HG02884 (cell line): ENCODE measurements at regions not wholly inside any gene's neighbourhood (a gene's known extent, or its start where the extent isn't known, plus 50 kb on each side); places are given as distances from the start of the nearest gene placed in this dataset.

Experiments used
- ATAC-seq: cut with Tn5 transposase; IDR thresholded peaks from one replicate; pipeline ENCODE4 v1.9.1; 2021; ENCODE audit warnings: mild to moderate bottlenecking, moderate library complexity; ENCODE audit not compliant: unreplicated experiment

DNA sequence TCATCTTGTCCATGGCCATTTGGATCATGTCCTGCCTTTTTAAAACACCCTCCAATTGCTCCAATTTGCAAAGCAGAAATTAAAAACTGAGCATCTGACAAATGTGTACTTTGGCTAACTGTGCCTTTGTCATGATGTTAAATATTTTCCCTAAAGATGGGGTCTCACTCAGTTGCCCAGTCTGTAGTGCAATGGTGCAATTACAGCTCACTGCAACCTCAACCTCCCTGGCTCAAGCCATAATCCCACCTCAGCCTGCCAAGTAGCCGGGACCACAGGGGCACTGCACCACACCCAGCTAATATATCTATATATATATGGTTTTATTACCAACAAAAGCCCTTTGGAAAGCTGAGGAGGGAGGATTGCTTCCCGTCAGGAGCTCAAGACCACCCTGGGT is 782.7 kb downstream of the UQCRFS1 start:
- ATAC-seq = no peak

DNA sequence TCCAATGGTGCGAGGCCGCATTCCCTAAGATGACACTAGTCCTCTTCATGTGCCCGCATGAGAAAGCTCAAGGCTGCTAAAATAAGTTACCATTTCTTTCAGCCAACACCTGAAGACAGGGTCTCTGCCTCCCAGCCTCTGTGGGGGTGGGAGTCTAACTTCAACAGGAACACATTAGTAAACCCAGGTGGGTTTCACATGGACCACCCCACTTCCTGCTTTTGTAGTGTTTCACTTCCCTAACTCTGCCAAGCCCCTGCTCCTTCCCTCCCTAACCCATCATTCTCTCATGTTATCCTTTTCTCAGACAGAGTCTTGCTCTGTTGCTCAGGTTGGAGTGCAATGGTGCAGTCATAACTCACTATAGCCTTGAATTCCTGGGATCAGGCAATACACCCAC is 783.6 kb downstream of the UQCRFS1 start:
- no peak for ATAC-seq

DNA sequence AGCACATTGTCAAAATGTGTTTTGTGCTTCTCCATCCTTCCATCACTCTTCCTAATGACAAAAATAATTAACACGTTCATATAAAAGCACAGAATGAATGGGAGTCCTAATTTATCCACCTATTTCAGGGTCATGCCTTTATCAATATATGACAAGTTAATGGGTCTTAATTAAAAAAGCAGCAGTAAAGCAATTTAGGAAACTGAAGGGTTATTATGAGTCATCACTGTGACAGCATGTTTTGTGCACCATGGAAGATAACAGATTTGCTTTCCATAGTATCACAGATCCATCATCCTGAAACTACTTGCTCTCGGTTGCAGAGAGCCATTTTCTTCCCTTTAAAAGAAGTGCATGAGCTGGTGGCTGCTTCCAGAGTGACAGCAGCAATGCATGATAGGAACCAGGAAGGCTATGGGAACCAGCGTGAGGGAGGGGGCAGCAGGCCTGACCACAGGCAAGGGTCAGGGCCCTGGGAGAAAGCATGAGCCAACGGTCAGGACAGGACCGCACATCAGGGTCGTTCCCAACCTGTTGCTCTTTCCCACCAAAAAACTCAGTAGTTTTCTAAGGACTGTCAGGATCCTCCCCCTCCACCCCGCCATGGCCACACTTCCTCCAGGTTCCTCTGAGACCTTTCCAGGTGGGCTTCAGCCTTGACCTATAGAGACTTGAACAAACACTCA is 784.1 kb downstream of the UQCRFS1 start:
- no peak for ATAC-seq

DNA sequence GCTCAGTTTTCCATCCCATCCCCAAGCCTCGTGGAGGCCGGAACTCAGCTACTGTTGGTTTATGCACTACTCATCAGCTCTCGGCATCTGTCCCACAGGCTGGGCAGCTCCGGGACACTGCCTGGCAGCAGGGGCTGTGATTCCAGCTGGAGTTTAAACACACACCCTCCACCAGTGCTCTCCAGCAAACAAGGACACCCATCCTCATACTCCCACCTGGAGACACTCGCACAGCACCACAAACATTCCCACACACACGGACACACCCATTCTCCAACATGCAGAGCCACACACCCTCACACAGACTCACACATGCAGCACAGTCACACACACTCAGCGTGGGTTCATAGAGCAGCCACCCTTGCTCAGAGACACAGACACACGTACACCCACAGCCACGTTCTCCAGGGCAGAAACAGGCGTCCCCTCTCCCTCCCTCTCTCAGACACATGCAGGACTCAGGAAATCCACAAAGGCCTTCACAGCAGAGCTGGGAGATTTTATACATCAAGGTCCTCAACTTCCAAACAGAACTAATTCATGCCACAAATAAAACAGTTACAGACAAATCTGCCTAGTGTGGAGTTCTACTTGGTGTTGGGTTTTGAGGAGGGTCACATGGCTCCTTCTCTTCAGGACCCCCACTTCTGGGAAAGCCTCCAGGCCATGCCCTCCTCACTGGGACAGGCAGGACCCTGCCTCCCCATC is 785.4 kb downstream of the UQCRFS1 start:
- no peak for ATAC-seq

DNA sequence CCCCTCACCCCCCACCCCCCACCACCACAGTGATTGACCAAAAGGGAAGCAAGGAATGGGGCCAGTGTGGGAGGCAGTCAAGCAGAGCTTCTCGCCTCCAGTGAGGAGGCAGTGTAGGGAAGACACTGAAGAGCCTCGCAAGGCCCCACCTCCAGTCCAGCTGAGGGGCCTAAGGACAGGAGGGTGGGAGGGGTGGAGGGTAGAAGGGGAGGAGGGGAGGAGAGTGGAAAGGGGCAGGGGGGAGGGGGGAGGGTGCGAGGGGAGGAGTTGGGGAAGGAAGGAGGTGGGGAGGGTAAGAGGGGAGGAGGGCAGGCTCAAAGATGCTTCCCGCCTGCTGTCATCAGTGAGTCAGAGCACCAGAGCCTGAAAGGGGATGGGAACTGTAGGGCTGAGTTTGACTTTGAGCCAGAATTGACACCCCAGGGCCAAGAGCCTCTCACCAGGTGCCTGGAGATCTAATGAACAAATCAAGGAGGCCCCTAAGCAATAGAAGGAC is 786.2 kb downstream of the UQCRFS1 start:
- ATAC-seq = no peak

DNA sequence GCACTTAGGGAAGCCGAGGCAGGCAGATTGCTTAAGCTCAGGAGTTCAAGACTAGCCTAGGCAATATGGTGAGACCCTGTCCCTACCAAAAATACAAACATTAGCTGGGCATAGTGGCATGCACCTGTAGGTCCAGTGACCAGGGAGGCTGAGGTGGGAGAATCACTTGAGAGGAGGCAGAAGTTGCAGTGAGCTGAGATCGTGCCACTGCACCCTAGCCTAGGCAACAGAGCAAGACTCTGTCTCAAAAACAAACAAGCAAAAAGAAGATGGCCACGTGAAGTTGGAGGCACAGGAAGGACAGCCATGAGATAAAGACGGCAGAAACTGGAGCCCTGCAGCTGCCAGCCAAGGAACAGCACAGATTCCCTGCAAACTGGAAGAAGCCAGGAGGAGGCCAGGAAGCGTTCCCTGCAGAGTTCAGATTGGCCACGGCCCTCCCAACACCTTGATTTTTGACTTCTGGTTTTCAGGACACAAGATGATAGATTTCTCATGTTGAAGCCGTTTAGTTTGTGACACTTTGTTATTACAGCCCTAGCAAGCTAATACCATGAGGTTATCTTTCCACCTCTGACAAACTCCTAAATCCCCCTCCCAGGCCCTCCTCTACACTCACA is 786.7 kb downstream of the UQCRFS1 start:
- ATAC-seq = no peak

DNA sequence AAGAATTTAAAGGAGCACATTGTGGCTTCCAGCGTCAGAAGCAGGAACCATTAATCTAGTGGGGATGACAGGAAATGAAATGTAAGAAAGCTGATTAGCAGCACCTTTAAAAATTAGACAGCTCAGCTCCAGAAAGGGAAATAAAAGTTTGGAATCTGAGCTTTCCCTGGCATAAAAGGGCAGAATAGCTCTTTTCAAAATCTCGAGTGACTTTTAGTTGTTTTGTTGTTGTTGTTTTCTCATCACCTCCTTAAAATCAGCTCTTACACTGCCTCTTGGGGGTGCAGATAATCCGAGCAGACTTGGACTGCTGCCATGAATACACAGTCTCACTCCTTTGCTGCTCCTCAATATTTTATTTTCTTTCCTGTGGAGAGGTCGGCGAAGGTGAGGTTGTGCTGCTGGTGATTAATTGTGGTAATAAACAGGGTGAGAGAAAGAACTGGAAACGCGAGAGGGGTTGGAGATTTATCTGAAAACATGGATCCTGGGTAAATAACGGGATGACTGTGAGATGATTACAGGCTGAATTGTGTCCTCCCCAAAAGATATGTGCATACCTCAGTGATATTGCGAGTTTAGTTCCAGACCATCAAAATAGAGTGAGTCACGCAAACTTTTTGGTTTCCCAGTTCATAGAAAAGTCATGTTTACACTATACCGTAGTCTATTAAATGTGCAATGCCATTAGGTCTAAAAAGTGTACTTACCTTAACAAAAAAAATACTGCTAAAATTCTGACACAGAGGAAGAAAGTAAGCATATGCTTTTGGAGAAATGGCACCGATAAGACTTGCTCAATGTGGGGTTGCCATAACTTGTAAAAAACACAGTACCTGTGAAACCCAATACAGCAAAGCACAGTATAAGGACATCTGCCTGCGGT is 787.7 kb downstream of the UQCRFS1 start:
- ATAC-seq = no peak

DNA sequence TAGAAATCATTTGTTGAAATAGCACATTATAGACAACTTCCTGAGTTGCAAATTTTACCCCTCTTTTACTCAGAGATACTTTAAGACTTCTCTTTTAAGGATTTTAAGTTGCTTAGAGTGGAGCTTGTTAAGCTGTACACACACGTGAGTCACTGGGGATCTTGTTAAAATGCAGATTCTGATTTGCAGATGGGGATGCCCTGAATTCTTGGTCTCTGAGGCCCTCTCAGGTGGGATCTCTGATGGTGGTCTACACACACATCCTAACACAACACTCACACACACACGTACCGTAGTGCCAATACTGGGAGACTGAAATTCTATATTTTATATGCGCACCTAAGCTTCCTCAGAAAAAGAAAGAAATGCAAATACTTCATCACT is 788.3 kb downstream of the UQCRFS1 start:
- no peak for ATAC-seq

DNA sequence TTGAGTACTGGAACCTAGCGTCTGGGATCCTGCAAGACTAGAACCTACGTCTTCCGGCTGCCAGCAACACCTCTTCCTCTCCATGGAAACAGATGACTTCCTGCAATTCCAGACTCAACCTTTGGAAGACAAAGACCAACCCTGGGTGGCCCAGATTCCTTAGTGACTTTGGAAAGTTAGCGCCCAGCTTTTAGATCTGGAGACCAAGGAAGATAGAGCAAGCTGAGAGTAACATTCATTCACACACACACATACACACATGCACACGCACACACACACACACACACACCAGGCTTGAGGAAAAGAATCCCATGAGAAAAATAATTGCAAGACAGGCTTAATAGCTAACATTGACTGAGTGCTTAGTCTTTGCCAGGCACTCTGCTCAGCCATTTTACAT is 788.9 kb downstream of the UQCRFS1 start:
- no peak for ATAC-seq

DNA sequence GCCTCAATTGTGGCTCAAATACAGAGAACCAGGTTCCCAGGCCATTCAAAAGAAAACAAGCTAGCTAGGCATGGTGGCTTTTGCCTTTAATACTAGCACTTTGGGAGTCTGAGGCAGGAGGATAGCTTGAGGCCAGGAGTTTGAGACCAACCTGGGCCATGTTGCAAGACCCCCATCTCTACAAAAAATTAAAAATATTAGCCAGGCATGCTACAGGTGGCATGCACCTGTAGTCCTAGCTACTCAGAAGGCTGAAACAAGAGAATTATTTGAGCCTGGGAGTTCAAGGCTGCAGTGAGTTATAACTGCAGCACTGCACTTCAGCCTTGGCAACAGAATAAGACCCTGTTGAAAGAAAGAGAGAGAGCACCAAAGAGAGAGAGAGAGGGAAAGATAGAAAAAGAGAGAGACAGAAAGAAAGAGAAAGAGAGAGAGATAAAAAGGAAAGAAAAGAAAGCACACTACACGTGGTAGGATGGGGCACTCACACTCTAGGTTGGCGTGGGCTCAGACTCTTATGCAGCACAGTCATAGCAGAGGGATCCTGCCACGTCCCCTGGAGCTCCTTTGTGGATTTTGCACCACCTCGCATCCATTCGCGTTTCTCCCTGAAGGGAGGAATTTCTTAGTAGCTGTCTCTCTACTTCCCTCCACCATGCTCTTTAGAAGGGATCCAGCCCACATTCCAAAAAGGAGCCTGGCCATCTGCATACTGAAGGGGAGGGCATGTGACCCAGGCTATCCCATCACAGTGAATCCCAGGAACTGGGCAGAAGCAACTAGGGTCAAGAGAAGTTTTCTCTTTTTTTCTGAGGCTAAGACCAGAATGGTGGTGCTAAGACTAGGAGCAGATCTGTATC is 789.9 kb downstream of the UQCRFS1 start:
- no peak for ATAC-seq

DNA sequence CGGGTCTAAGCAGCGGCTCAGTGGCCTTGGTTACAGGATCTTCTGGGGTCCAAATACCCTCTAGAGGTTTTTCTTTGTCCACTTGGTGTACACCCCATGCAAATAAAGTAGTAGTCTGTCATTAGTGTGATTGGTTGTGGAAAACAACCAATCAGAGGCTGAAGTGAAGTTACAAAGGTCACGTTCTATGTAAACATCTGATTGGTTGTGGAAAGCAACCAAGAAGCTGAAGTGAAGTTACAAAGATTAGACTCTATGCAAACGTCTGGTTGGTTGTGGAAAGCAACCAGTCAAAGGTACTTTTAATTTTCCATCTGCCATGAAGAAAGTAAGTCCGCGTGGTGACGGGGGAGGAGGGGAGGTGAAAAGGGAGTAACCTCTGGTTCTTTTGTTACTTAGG is 790.9 kb downstream of the UQCRFS1 start:
- no peak for ATAC-seq

DNA sequence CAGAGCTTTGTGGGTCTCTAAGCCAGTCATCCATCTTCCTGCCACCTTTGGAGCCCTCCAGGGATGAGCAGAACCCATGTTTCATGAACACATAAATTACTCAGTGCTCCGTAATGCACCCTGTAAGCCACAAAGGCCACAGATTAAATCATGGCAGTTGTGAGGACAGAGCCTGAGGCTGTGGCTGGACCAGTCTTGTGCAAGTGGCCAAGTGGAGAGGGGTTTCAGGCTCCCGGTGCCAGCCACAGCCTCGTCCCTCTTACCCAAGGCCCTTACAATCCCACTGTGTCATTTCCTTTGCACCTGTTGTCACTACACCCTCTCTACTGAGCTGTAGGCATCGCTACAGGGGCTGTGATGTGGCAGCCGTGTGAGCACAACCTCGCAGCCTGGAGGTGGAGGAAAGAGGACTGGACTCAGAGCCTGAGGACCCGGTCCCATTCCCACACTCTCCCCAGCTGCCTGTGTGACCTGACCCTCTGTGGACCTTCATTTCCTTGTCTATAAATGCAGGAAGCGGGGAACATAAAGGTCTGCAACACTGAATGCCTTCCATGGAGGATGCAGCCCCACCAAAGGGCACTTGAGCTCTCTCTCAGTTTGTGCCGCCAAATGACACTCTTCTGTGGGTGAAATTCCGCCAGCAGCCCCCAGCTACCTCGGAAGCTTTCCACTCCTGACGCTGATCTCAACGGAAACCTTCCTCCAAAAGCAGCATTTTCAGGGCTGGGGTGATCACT is 792.0 kb downstream of the UQCRFS1 start:
- ATAC-seq = no peak

DNA sequence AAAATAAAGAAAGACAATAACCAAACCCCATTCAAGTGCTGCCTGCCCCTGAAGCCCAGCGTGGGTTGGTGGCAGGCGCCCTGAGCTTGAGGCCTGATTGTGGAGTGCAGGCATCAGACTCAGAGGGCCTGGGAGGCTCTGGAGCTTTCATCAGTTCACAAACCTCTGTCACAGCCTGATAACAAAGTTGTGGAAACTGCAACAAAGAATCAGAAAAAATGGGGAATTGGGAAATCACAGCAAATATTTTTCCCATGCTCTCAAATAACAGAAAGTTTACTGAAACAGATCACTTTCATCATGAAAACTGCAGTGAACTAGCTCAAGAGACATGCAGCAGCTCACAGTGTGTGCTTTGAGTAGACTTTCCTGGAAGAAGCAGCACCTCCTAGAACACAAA is 793.6 kb downstream of the UQCRFS1 start:
- ATAC-seq = no peak

DNA sequence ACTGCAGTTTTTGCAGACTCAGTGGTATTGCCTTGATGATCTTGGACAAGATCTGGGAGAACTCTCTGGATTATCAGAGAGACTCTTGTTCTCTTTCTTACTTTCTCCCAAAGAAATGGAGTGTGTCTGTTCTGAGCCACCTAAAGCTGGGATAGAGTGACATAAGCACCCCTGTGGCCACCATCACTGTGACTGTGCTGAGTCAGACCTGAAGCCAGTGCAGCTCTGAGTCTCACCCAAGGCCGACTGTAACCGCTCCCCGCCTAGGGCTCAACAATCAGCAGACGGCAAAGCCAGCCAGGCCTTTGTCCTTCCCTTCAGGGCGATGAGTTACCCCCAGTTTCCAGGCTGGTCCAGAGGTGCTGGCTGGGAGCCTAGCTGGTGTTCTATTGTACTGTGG is 795.6 kb downstream of the UQCRFS1 start:
- ATAC-seq = no peak

DNA sequence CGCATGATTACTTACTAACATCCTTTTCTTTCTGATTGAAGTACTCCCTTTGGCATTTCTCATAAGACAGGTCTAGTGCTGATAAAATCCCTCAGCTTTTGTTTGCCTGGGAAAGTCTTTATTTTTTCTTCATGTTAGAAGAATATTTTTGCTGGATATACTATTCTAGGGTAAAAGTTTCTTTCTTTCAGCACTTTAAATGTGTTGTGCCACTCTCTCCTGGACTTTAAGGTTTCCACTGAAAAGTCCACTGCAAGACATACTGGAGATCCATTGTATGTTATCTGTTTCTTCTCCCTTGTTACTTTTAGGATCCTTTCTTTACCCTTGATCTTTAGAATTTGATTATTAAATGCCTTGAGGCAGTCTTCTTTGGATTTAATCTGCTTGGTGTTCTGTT is 796.7 kb downstream of the UQCRFS1 start:
- no peak for ATAC-seq

DNA sequence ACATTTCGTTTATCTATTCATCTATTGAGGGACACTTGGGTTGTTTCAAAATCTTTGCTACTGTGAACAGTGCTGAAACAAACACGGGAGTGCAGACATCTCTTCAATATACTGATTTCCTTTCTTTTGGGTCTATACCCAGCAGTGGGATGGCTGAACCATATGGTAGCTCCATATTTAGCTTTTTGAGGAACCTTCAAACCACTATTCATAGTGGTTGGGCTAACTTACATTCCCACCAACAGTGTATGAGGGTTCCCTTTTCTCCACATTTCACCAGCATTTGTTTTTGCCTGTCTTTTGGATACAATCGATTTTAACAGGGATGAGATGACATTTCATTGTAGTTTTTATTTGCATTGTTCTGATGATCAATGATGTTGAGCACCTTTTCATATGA is 798.2 kb downstream of the UQCRFS1 start:
- ATAC-seq = no peak

DNA sequence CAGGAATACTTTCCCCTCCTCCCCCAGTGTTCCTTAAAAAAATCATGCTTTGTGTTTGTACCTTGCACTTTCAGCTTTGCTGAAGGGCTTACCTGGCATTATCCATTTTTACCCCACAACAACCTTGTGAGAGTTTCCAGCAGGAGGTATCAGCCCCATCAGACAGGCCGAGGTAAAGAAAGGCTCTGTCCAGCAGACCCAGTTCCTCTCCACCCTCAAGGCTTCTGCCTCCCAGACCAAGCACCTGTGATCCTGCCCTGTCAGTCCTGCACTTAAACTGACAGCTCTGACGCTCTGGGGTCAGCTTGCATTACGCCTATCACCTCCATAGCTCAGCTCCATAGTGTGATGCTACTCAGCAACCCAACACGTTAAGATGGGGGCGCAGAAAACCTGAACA is 803.1 kb downstream of the UQCRFS1 start:
- ATAC-seq = no peak

DNA sequence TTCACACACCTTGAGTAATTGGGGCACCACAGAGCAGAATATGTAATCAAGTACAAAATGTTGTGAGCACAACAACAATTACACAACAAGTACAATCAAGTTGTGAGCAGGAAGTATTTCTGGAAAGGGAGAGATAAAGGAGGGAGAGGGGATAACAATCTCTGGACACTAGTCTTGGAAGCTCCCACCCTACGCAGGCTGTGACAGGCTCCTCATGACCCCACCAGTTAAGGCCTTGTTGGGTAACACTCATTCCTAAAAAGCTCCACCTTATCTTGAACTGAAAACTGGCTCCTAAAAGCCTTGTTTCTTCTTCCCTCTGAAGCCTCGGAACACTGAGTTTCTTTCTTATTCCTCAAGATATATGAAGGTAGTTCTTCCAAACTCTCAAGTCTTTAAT is 806.0 kb downstream of the UQCRFS1 start:
- no peak for ATAC-seq

DNA sequence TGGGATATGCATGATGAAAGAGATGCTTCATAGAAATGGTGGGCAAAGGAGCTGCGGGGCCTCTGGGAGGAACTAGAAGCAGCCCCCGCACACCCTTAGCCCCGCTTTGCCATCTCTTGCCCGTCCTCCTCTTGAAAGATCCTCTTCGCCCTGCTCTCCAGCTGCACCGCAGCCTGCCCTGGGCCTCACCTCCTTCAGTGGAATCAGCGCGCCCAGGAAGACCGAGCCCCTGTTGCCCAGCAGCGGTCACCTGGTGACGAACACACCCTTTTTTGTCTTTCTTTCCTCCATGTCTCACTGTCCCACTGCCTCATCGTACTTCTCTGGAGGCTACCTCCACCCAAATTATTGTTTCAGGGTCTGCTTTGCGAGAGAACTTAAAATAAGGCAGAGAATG is 807.6 kb downstream of the UQCRFS1 start:
- no peak for ATAC-seq

DNA sequence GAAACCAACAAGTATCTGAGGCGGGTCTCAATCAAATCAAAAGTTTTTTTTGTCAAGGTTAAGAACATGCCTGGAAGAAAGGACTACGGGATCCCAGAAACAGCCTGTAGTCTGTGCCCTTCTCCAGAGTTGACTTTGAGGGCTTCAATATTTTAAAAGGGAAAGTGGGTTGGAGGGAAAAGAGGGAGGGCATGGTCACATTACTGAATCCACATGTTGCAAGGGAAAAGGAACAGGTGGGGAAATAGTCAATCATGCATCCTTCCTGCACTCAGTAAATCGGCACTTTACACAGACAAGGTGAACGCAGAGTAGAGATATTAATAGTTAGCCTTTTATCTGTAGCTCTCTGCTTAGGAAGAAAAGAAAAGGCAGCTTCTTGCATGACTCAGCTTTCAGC is 808.5 kb downstream of the UQCRFS1 start:
- no peak for ATAC-seq
